ACHN (cell line): ENCODE measurements at regions not wholly inside any gene's neighbourhood (a gene's known extent, or its start where the extent isn't known, plus 50 kb on each side); places are given as distances from the start of the nearest gene placed in this dataset.

Source experiments
- DNase-seq: peaks from one replicate; pipeline ENCODE4 v3.0.0-alpha.2; 2015
- in situ Hi-C: cut with HindIII; loops from 2 replicates; pipeline ENCODE4 v1.10.0; 2017; ENCODE audit warnings: low sequenced_read_pairs, low pct_ligation_motif_present, low pct_unique_long_range_greater_than_20kb

- peak; percentile 45 for DNase-seq
- in situ Hi-C loops, result no loop called here
These were observed 135.0 kb upstream of the TENT5D start for GRCh38 chrX:80285131-80285773.

DNA sequence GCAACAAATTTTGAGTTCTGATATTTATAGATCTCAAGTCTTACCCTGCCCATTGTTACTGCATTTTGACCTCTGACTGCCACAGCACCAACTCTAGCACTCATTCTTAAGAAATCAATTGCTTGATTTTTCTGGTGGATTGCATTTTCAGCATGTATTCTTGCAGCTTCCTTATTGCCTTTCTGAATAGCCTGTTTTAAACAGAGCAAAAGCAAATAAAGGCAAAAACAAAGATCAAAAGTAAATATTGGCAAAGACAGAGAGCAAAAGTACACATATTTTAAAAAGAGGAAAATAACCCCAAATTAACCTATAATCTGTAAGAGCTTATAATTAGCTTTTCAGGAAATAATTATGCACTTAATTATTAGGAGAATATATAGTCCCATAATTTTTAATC lies 129.4 kb upstream of the TENT5D start:
- DNase-seq, result no peak
- in situ Hi-C loops, result no loop called here

GRCh38 chrX:80293354-80293753 lies 126.9 kb upstream of the TENT5D start:
- no peak for DNase-seq
- in situ Hi-C loops, result no loop called here

GRCh38 chrX:80306007-80306406 lies 114.2 kb upstream of the TENT5D start:
- DNase-seq, result no peak
- in situ Hi-C loops, result no loop called here

DNA sequence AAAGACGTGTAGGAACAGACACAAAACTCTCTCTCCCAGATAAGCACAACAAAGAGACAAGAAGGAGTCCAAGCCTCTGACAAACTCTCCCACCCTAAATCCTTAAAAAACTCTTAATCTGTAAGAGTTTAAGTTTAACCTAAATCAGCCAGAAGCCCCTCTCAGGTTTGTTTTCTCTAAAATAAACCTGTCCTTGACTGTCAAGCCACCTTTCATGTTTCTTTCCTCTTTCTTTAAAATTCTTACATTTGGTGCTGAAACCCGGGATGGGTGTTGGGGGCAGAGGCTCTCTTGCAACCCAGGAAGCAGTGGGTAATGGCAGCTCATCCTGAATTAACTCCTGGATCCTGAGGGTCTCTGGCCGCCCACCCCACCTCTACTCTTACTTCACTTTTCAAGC lies 107.8 kb upstream of the TENT5D start:
- in situ Hi-C loops, result no loop called here
- DNase-seq, result no peak

DNA sequence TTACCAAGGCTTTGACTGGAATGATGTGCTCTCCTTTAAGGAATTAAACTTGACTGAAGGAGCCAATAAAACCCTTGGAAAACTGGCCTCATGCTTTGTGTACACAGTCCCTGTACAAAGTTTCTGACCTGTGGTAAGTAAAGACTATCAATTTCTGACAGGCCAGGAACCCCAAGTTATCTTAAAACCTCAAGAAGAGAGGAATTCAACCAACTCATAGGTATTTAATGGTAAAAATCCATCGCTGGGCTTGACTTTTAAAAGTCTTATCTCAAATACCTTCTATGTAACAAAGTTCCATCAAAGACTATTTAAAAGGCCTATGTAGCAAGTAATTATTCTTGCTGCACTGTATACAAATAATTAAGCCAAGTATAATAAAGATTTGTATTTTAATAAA lies 103.7 kb upstream of the TENT5D start:
- DNase-seq, result no peak
- in situ Hi-C loops, result no loop called here

DNA sequence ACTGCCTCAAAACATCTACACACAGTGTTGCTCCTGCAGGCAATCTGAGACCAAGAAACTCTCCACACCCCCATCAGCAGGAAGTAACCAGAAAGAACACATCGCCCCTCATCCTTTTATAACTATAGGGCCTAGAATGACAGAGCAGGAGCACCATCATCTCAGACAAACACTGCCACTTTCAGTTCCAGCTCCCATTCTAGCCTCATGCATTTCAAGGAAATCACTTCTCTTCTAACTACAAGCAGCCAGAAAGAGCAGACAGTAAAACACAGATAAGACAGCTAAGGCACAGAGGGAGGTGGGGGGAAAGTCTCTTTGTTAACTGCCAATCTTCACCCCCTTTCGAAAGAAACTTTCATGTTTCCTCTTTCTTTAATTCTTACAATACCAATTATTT lies 102.6 kb upstream of the TENT5D start:
- in situ Hi-C loops, result no loop called here
- DNase-seq, result no peak

DNA sequence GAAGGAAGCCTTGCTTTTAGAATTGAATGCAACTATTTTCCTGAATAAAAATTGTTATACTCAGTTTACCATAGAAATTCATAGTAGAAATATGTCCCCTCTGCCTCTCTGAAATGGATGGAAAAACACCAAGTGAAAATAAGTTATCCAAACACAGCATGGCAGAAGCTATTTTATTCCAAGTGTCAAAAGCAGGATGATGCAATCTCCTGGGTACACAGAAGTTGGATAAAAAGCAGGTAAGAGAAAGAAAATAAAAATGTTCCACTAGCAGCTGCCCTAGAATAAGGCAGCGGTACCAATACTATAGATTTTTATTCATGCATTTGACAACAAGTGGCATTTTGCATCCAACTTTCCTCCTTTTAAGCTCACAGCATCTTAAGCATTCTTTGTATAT lies 89.0 kb upstream of the TENT5D start:
- DNase-seq, result no peak
- in situ Hi-C loops, result no loop called here

DNA sequence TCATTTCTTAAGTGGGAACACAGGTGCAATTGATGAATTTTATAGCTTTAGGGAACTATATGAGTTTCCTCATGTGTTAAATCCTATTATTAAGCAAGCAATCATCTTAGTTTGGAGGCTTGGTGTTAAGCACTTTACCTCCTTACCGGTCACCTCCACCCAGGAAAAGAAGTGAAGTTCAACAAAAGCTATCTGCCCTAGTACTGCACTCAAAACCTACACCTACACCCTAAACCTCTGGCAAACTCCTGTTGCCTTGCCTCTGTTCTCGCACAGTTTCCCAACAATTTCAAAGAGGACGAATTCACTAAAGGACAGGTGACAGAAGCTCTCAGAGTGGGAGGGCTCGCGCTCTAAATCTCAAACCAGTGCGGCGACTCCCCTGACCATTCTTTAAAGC lies 85.7 kb upstream of the TENT5D start:
- no peak for DNase-seq
- in situ Hi-C loops, result no loop called here

DNA sequence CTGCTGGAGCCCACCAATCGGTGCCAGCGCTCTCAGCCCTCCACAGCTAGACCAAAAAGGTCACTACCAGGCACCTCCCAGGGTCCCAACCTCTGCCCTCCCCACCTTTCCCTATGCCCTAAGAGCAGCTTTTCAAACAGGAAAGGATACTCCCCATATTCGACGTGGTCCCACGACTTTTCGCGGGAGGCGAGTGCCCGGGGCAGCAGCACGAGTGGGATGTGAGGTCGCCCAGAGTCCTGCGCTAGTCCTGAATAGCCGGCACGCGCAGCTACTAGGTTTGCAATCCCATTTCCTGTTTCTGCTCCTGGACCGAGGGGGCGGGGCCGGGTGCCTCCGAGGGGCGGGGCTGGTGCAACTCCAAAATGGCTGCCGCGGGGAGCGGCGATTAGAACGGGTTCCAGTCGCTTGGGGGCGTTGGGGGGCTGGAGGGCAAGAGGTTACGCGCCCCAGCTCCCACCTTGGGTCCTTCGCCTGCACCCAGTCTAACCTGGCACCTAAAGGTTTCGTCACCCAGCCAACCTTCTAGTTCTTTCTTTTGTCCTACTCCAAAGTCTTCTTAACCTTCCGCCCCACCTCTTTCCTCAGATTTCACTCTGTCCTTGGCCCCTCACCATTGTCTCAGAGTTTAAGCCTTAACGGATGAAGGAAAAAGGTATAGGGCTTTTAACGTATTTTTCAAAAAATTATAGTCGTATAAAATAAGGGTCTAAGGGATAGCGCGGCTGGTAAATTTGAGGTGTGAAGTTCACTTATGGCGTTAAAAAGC lies 85.0 kb upstream of the TENT5D start:
- DNase-seq, result peak; percentile 66
- in situ Hi-C loops, result no loop called here

- in situ Hi-C loops, result no loop called here
- no peak for DNase-seq
These were observed 65.2 kb upstream of the TENT5D start for GRCh38 chrX:80354966-80355465.
